ENCODE measurements at regions not wholly inside any gene's neighbourhood (a gene's known extent, or its start where the extent isn't known, plus 50 kb on each side); places are given as distances from the start of the nearest gene placed in this dataset.

DNA sequence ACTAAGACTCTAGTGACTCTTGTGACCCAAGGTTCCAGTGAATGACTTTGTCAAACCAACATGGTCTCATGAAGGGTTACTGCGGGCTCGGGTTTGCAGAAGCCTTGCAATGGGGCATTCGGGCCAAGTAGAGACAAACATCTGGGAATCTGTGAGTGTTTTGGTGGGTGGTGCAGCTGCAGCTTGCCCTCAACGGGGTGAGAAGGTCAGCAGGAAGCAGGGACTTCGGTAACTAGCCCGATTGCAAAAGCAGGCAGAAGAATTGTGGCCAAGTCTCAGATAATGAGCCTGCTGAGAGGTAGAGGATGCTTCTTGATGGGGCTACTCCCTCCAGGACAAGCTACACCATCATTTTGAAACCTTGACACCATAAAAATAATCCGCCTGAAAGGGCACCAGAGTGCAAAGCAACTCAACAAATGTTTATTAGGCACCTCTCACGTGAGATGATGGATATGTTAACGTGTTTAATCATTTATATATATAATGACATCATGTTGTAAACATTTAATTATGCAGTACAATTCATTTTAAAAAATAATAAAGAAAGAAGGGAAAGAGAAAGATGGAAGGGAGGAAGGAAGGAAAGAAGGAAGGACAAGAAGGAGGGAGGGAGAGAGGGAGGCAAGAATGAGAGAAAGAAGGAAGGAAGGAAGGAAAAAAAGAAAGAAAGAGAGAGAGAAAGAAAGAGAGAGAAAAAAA, 263.9 kb upstream of the IGF1R start:
- H3K36me3 ChIP-seq (ENCODE audit: insufficient read depth, low read depth, low read length) = no peaks in the 10 kb centered on the region
- H3K4me1 ChIP-seq (ENCODE audit: insufficient read depth, low read length) = no peaks in the 10 kb centered on the region; the same call in 1 of the 2 replicates
- peaks cover 5% of the 10 kb centered on the region for H3K9me3 ChIP-seq (ENCODE audit: insufficient read depth, low read depth, low read length)
- H3K9ac ChIP-seq (ENCODE audit: low read depth, low read length) = no peak overlapping the region
- no peak overlapping the region for H3K27ac ChIP-seq (ENCODE audit: low read length)
- H3K4me3 ChIP-seq (ENCODE audit: low read length) = no peak overlapping the region
- no peaks in the 10 kb centered on the region for H3K27me3 ChIP-seq (ENCODE audit: insufficient read depth, low read length)

DNA sequence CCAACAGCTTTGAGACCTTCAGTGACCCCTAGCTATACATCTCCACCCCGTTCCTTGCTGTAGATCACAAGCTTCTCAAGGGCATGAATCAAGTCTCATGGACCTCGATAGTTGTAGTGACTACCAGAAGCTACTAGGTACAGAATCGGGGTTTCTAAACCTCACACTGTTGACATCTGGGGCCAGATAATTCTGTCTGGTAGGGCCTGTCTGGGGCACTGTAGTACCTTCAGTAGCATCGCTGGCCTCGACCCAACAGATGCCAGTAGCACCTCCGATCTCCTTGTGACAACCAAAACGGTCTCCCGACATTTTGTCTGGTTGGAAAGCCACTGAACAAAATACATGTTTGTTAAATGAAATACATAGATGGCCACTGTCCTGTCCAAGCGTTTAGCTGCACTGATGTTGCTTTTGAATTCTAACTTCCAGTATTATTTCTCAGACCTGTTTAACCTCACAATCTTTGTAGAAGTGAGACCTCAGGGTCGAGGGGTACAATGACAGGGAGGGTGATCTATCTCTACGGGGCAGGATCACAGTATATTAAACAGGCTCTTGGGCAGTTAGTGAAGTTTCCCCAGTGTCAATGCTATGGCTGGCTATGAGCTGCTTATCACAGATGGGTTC, 262.5 kb upstream of the IGF1R start:
- Histone ChIP-seq H3K9ac (ENCODE audit: low read depth, low read length) (no peak overlapping the region), H3K36me3 (ENCODE audit: insufficient read depth, low read depth, low read length) (no peaks in the 10 kb centered on the region), H3K4me1 (ENCODE audit: insufficient read depth, low read length) (no peaks in the 10 kb centered on the region; the same call in 1 of the 2 replicates), H3K27me3 (ENCODE audit: insufficient read depth, low read length) (no peaks in the 10 kb centered on the region), H3K9me3 (ENCODE audit: insufficient read depth, low read depth, low read length) (no peaks in the 10 kb centered on the region), H3K27ac (ENCODE audit: low read length) (no peak overlapping the region), H3K4me3 (ENCODE audit: low read length) (no peak overlapping the region)

DNA sequence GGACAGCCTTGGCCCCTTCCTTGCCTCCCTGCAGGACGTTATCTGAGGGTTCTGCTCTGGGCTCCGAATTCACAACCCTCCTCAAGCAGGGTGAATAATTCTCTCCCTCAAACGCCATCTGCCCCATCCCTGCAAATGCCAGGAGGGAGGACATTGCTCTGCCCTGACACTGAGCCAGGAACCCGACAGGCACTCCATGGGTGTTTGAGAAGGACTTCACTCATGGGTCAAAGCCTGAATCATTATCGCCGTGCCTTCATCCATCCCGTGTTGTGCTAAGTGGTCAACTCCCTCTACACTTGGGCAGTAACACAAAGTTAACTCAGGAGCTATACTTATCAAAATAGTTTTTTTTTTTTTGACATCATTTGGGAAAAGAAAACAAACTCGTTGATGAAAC, 261.8 kb upstream of the IGF1R start:
- Histone ChIP-seq H3K27ac (ENCODE audit: low read length) (no peak overlapping the region), H3K27me3 (ENCODE audit: insufficient read depth, low read length) (no peaks in the 10 kb centered on the region), H3K4me1 (ENCODE audit: insufficient read depth, low read length) (no peaks in the 10 kb centered on the region; the same call in 1 of the 2 replicates), H3K9ac (ENCODE audit: low read depth, low read length) (no peak overlapping the region), H3K36me3 (ENCODE audit: insufficient read depth, low read depth, low read length) (no peaks in the 10 kb centered on the region), H3K4me3 (ENCODE audit: low read length) (no peak overlapping the region), H3K9me3 (ENCODE audit: insufficient read depth, low read depth, low read length) (no peaks in the 10 kb centered on the region)

DNA sequence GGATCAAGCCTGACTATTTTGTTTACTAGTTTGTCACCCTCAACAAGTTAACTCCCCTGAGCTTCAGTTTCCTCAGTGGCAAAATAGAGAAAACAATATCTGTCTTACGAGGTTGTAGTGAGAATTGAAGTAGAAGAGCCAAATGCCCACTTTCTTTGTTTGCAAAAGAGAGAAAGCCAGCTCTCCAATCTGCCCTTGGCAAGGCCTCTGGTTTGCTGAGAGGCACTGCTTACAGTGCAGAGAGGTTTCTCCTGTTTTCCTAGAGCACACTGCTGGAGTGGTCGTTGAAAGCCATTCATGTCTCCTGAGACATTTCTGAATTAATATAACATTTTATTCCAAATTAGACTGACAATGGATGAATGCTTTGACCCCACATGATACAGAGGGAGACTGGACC, 260.5 kb upstream of the IGF1R start:
- Histone ChIP-seq H3K27me3 (ENCODE audit: insufficient read depth, low read length) (no peaks in the 10 kb centered on the region), H3K4me1 (ENCODE audit: insufficient read depth, low read length) (no peaks in the 10 kb centered on the region; the same call in 1 of the 2 replicates), H3K27ac (ENCODE audit: low read length) (no peak overlapping the region), H3K36me3 (ENCODE audit: insufficient read depth, low read depth, low read length) (no peaks in the 10 kb centered on the region), H3K9ac (ENCODE audit: low read depth, low read length) (no peak overlapping the region), H3K4me3 (ENCODE audit: low read length) (no peak overlapping the region), H3K9me3 (ENCODE audit: insufficient read depth, low read depth, low read length) (no peaks in the 10 kb centered on the region)

DNA sequence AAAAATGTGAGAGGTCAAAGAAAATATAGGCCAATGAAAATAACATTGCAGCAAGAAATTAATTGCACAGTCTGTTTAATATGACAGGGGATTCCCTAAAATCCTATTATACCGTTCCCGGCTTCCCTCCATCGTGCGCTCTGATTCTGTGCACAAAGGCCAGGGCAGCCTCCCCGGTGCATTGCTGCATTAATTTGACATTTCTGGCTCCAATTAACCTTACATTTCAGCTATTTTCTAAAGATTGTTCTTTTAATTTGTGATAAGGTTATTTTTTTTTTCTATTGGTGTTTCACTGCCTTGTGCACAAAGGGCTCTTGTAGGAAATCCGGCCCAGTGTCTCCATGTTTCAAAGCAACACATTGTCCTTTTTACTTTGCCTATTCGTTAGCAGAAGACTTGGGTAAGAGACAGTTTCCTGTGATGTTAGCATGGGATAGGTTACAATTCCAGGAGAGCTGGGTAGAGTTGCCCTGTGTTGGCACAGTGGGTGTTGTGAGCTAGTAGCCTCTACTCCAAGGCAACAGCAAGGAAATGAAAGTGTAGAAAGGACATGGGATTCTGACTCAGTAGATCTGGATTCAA, 257.3 kb upstream of the IGF1R start:
- no peaks in the 10 kb centered on the region for H3K36me3 ChIP-seq (ENCODE audit: insufficient read depth, low read depth, low read length)
- H3K4me1 ChIP-seq (ENCODE audit: insufficient read depth, low read length) = peaks cover 7% of the 10 kb centered on the region; the same call in 1 of the 2 replicates
- no peaks in the 10 kb centered on the region for H3K9me3 ChIP-seq (ENCODE audit: insufficient read depth, low read depth, low read length)
- H3K9ac ChIP-seq (ENCODE audit: low read depth, low read length) = no peak overlapping the region
- no peaks in the 10 kb centered on the region for H3K27me3 ChIP-seq (ENCODE audit: insufficient read depth, low read length)
- H3K27ac ChIP-seq (ENCODE audit: low read length) = no peak overlapping the region
- no peak overlapping the region for H3K4me3 ChIP-seq (ENCODE audit: low read length)

DNA sequence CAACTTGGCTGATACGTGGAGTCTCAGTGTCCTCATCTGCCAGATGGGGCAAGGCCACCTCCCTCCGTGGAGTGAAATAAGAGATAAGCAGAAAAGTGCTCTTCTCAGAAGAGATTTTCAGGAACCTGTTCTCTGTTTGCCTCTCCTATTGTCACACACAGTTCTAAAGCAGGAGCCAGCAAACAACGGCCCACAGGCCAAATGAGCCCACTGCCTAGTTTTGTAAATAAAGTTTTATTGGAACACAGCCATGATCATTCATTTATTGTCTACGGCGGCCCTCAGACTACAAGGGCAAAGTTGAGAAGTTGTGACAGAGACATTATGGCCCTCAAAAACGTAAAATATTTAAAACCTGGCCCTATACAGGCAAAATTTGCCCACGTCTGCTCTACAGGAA, 256.8 kb upstream of the IGF1R start:
- Histone ChIP-seq H3K9ac (ENCODE audit: low read depth, low read length) (no peak overlapping the region), H3K4me1 (ENCODE audit: insufficient read depth, low read length) (peaks cover 7% of the 10 kb centered on the region; the same call in 1 of the 2 replicates), H3K9me3 (ENCODE audit: insufficient read depth, low read depth, low read length) (no peaks in the 10 kb centered on the region), H3K27me3 (ENCODE audit: insufficient read depth, low read length) (no peaks in the 10 kb centered on the region), H3K36me3 (ENCODE audit: insufficient read depth, low read depth, low read length) (no peaks in the 10 kb centered on the region), H3K27ac (ENCODE audit: low read length) (no peak overlapping the region), H3K4me3 (ENCODE audit: low read length) (no peak overlapping the region)

DNA sequence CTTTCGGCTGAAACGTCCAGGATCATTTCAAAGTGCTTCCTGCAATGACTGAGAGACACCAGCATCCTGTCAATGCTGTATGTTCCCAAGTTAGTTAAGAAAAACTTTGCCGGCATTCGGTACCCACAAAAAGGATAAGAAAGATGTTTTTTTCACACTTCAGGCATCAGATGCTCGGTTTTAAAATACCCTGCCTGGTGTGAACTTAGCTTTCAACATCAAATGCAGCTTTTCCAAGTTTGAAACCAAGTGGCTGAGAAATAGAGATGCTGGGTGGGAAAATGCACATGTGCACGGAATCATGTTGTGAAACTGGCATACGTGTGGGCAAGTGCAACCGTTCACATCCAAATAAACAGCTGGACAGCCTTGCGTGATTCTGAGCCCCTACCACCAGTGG, 254.9 kb upstream of the IGF1R start:
- Histone ChIP-seq H3K36me3 (ENCODE audit: insufficient read depth, low read depth, low read length) (no peaks in the 10 kb centered on the region), H3K4me3 (ENCODE audit: low read length) (no peak overlapping the region), H3K9ac (ENCODE audit: low read depth, low read length) (no peak overlapping the region), H3K4me1 (ENCODE audit: insufficient read depth, low read length) (peaks cover 7% of the 10 kb centered on the region; the same call in 1 of the 2 replicates), H3K9me3 (ENCODE audit: insufficient read depth, low read depth, low read length) (no peaks in the 10 kb centered on the region), H3K27ac (ENCODE audit: low read length) (no peak overlapping the region), H3K27me3 (ENCODE audit: insufficient read depth, low read length) (no peaks in the 10 kb centered on the region)

DNA sequence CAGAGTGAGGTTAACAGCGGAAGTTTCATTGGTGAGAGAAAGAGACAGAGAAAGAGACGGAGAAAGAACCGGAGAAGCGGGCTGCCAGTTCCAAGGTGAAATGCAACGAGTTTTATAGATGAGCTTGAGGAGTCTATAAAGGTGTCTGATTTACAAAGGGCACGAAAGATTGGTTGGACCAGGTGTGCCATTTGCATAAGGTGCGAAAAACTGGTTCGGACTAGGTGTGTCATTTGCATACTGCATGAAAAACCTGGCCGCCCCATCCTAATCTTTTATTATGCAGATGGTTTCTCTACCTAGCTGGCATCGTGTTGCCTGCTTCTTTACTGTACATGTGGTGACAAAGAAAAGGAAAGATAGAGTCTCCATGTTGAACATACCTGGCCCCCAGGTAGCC, 253.8 kb upstream of the IGF1R start:
- Histone ChIP-seq H3K27ac (ENCODE audit: low read length) (no peak overlapping the region), H3K4me1 (ENCODE audit: insufficient read depth, low read length) (peaks cover 7% of the 10 kb centered on the region; the same call in 1 of the 2 replicates), H3K9ac (ENCODE audit: low read depth, low read length) (no peak overlapping the region), H3K4me3 (ENCODE audit: low read length) (no peak overlapping the region), H3K9me3 (ENCODE audit: insufficient read depth, low read depth, low read length) (no peaks in the 10 kb centered on the region), H3K27me3 (ENCODE audit: insufficient read depth, low read length) (no peaks in the 10 kb centered on the region), H3K36me3 (ENCODE audit: insufficient read depth, low read depth, low read length) (no peaks in the 10 kb centered on the region)

DNA sequence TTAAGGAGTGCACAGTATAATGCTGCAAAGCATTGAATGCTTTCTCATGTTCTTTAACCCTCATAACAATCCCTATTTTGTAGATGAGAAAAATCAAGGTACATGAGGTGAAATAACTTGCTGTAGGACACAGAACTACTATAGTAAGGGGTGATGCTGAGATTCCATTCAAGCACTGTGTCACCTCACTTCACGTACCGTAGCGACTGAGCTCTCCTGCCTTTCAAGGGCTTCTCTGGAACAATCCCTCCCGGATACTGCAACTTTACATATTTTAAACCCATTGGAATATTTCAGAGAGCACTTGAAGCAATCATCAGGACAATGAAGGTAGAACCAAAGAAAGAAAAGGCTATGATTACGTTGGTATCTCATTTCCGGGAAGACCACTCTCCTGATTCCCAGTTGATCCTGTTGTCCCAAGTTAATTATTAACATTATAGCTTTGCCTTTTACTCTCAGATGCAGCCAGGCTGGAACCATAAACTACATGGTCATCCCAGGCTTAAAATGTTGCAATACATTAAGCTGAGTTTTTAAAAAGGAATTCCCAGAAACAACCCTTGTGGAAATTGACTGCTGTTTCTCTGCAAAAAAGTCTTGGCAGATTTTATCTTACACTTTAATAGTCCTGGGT, 252.2 kb upstream of the IGF1R start:
- H3K9ac ChIP-seq (ENCODE audit: low read depth, low read length) = no peak overlapping the region
- H3K9me3 ChIP-seq (ENCODE audit: insufficient read depth, low read depth, low read length) = no peaks in the 10 kb centered on the region
- H3K4me3 ChIP-seq (ENCODE audit: low read length) = no peak overlapping the region
- H3K27me3 ChIP-seq (ENCODE audit: insufficient read depth, low read length) = no peaks in the 10 kb centered on the region
- H3K27ac ChIP-seq (ENCODE audit: low read length) = no peak overlapping the region
- no peaks in the 10 kb centered on the region for H3K36me3 ChIP-seq (ENCODE audit: insufficient read depth, low read depth, low read length)
- H3K4me1 ChIP-seq (ENCODE audit: insufficient read depth, low read length) = peaks cover 7% of the 10 kb centered on the region; the same call in 1 of the 2 replicates

DNA sequence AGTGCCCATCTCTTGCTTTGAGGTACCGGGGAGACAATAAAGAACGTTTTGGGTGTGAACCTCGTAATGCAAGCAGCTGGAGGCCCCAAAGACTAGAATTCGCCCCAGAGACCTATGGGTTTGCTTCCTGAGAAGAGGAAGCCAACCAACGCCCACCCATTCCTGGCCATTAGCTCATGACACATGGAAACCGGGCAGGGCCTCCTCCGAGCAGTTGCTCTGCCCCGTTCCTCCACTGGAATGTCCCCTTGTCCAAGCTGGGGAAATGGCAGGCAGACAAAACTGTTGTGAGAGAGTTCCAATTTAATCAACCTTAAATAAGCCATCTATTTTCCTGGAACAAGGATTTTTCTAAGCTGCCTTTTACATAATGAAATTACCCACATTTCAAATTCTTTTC, 250.9 kb upstream of the IGF1R start:
- Histone ChIP-seq H3K27me3 (ENCODE audit: insufficient read depth, low read length) (no peaks in the 10 kb centered on the region), H3K4me1 (ENCODE audit: insufficient read depth, low read length) (peaks cover 7% of the 10 kb centered on the region; the same call in 1 of the 2 replicates), H3K4me3 (ENCODE audit: low read length) (no peak overlapping the region), H3K9ac (ENCODE audit: low read depth, low read length) (no peak overlapping the region), H3K27ac (ENCODE audit: low read length) (no peak overlapping the region), H3K9me3 (ENCODE audit: insufficient read depth, low read depth, low read length) (no peaks in the 10 kb centered on the region), H3K36me3 (ENCODE audit: insufficient read depth, low read depth, low read length) (no peaks in the 10 kb centered on the region)

DNA sequence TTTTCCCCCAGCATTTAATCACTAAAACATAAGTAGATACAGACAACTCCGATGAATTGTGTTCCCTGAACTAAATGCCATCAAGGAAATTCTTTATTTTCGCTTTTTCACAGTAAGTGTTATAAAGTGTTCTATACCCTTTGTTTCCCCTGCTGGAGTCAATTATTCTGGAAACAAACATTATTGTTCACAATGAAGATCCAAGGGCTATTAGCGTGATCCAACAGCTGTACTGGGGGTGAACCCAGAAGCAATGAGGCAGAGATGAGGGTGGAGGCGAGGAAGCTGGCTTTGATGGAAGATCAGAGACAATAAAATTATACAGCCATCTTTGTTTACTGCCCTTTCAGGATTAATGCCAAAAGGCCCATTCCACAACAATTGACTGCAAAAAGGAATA, 250.3 kb upstream of the IGF1R start:
- H3K4me3 ChIP-seq (ENCODE audit: low read length) = no peak overlapping the region
- no peak overlapping the region for H3K27ac ChIP-seq (ENCODE audit: low read length)
- no peaks in the 10 kb centered on the region for H3K9me3 ChIP-seq (ENCODE audit: insufficient read depth, low read depth, low read length)
- peaks cover 7% of the 10 kb centered on the region; the same call in 1 of the 2 replicates for H3K4me1 ChIP-seq (ENCODE audit: insufficient read depth, low read length)
- H3K27me3 ChIP-seq (ENCODE audit: insufficient read depth, low read length) = no peaks in the 10 kb centered on the region
- H3K9ac ChIP-seq (ENCODE audit: low read depth, low read length) = no peak overlapping the region
- no peaks in the 10 kb centered on the region for H3K36me3 ChIP-seq (ENCODE audit: insufficient read depth, low read depth, low read length)
